ENCODE measurements at regions not wholly inside any gene's neighbourhood (a gene's known extent, or its start where the extent isn't known, plus 50 kb on each side); places are given as distances from the start of the nearest gene placed in this dataset.

GRCh38 chr20:19953606-19954005 lies 63.6 kb upstream of the NAA20 start:
- no peak for DNase-seq (ENCODE audit: low read depth)

GRCh38 chr20:19956976-19957375 lies 60.2 kb upstream of the NAA20 start:
- no peak for DNase-seq (ENCODE audit: low read depth)

- no peak for DNase-seq (ENCODE audit: low read depth)
Measured at GRCh38 chr20:19958219-19958618, 58.9 kb upstream of the NAA20 start.

GRCh38 chr20:19958928-19959327 lies 58.2 kb upstream of the NAA20 start:
- no peak for DNase-seq (ENCODE audit: low read depth)

GRCh38 chr20:19960745-19961144 lies 56.4 kb upstream of the NAA20 start:
- no peak for DNase-seq (ENCODE audit: low read depth)

GRCh38 chr20:19961293-19961692 lies 55.9 kb upstream of the NAA20 start:
- DNase-seq (ENCODE audit: low read depth): no peak

- DNase-seq (ENCODE audit: low read depth): no peak
Measured at GRCh38 chr20:19962958-19963357, 54.2 kb upstream of the NAA20 start.

- peak; percentile 97 for DNase-seq (ENCODE audit: low read depth)
Measured at GRCh38 chr20:19964289-19965265, 52.6 kb upstream of the NAA20 start.

- no peak for DNase-seq (ENCODE audit: low read depth)
Measured at GRCh38 chr20:19966840-19967239, 50.3 kb upstream of the NAA20 start.
